ENCODE measurements at regions not wholly inside any gene's neighbourhood (a gene's known extent, or its start where the extent isn't known, plus 50 kb on each side); places are given as distances from the start of the nearest gene placed in this dataset.
"Not testable (repeated sequence)": the region's sequence is repeated elsewhere in the genome, so short reads cannot be mapped to it uniquely, and the experiment has no call there.

DNA sequence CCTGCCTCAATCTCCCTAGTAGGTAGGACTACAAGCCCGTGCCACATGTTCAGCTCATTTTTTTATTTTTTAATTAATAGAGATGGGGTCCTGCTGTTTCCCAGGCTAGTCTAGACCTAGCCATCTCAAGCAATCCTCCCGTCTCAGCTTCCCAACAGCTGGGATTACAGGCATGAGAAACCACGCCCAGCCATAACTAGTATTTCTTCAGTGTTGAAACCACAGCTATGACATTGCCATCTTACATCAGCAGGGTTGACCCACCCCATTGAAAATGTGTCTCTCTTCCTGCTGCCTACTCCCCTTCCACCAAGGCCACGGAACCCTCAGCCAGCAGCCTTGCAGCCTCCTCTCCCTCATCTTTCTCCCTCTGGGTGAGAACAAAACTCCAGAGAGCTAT lies 62.1 kb upstream of the ZNF746 start:
- WGBS, 2 donors: 60 to 80% methylated on average over 4 of the region's 4 CpGs
- no peak for DNase-seq
- no peak for ATAC-seq (ENCODE audit: insufficient read depth, low FRiP score)

DNA sequence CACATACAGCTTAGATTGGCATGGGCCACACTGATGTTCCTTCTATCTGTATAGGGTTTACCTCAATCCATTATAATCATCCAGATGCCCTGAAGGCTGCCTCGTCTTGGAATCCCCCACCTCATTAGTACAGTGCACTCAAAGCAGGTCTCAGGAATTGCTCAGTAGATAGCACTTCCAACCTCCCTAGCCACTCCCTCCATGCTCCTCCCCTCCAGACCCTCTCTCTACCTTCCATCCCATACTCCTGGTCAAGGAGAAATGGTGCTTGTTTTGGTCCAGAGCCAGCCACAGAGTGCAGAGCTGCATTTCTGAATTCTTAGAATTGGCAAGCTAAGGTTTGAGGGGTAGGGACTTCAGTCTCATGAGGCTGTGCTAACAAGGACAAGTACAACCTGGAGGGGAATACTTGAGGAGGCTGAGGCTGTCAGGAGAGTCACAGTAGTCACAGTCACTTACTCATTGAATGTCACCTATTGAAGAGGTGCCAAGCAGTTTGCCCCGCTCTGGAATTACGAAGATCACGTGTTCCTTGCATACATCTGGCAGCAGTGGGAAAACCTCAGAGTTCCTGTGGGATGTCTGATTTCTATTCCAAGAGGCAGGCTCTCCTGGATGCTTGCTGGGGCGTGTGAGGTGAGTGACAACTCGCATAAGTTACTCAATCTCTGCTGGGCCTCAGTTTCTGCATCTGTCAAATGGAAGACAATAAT lies 60.7 kb upstream of the ZNF746 start:
- Histone ChIP-seq H3K9ac (ENCODE audit: insufficient read depth in 1 of 2, low read length in 2 of 2) (no peak overlapping the region), H3K4me3 (no peak overlapping the region), H3K4me1 (ENCODE audit: control insufficient read depth in 5 of 5, insufficient read depth in 5 of 5, low read length in 5 of 5) (no peaks in the 10 kb centered on the region), H3K27me3 (ENCODE audit: control insufficient read depth in 3 of 3, insufficient read depth in 3 of 3, low read length in 2 of 3) (no peaks in the 10 kb centered on the region), H3K36me3 (ENCODE audit: control insufficient read depth in 4 of 4, insufficient read depth in 4 of 4, low read length in 4 of 4) (peaks cover 6 to 23% (median 13%) of the 10 kb centered on the region in 4 donors), H3K9me3 (ENCODE audit: control insufficient read depth in 4 of 4, insufficient read depth in 3 of 4, low read length in 3 of 4) (no peaks in the 10 kb centered on the region), H3K27ac (ENCODE audit: low read depth in 1 of 2, low read length in 1 of 2) (no peak overlapping the region)
- DNase-seq (peak in 1 of 3 donors; percentile 13), ATAC-seq (ENCODE audit: insufficient read depth, low FRiP score) (peak; percentile 89)
- no peak for TF ChIP-seq CTCF (IDR thresholded peaks at IDR 0.05; ENCODE audit: control extremely low read depth, extremely low read depth)
- 83 to 91% methylated on average over 6 of the region's 6 CpGs for WGBS, 2 donors

More for the DNA sequence above, 62.1 kb upstream of the ZNF746 start:
- H3K9ac ChIP-seq (ENCODE audit: insufficient read depth in 1 of 2, low read length in 2 of 2): no peak overlapping the region
- H3K36me3 ChIP-seq (ENCODE audit: control insufficient read depth in 4 of 4, insufficient read depth in 4 of 4, low read length in 4 of 4): peaks cover 6 to 23% (median 13%) of the 10 kb centered on the region in 4 donors
- no peak overlapping the region for H3K27ac ChIP-seq (ENCODE audit: low read depth in 1 of 2, low read length in 1 of 2)
- TF ChIP-seq CTCF (IDR thresholded peaks at IDR 0.05; ENCODE audit: control extremely low read depth, extremely low read depth): no peak
- peaks cover 0 to 5% (median 0%) of the 10 kb centered on the region in 5 donors for H3K4me1 ChIP-seq (ENCODE audit: control insufficient read depth in 5 of 5, insufficient read depth in 5 of 5, low read length in 5 of 5)
- no peaks in the 10 kb centered on the region for H3K27me3 ChIP-seq (ENCODE audit: control insufficient read depth in 3 of 3, insufficient read depth in 3 of 3, low read length in 2 of 3)
- H3K4me3 ChIP-seq: no peak overlapping the region
- peaks cover 0 to 4% (median 0%) of the 10 kb centered on the region in 4 donors for H3K9me3 ChIP-seq (ENCODE audit: control insufficient read depth in 4 of 4, insufficient read depth in 3 of 4, low read length in 3 of 4)

DNA sequence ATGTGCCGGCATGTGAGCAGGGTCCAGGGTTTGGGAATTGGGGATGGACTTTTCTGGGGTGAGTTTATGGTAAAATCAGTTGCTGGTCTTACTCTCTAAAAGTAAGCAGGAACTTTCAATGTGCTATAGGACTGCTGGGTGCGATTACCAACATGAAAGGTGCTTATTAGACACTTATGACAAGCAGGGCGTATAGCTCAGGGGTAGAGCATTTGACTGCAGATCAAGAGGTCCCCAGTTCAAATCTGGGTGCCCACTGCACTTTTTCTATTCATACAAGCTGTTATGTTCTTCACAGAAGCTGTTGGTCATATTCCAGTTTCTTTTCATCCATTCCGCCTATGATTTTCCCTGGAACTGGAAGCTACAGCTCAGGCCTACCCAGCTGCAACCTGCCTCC lies 58.9 kb upstream of the ZNF746 start:
- not testable (repeated sequence) for ATAC-seq (ENCODE audit: insufficient read depth, low FRiP score); H3K9ac ChIP-seq (ENCODE audit: insufficient read depth in 1 of 2, low read length in 2 of 2); H3K27ac ChIP-seq (ENCODE audit: low read depth in 1 of 2, low read length in 1 of 2); DNase-seq; H3K4me3 ChIP-seq; H3K4me1 ChIP-seq (ENCODE audit: control insufficient read depth in 5 of 5, insufficient read depth in 5 of 5, low read length in 5 of 5); H3K27me3 ChIP-seq (ENCODE audit: control insufficient read depth in 3 of 3, insufficient read depth in 3 of 3, low read length in 2 of 3); H3K9me3 ChIP-seq (ENCODE audit: control insufficient read depth in 4 of 4, insufficient read depth in 3 of 4, low read length in 3 of 4)
- WGBS, 2 donors: 97% methylated on average over 4 of the region's 4 CpGs
- H3K36me3 ChIP-seq (ENCODE audit: control insufficient read depth in 4 of 4, insufficient read depth in 4 of 4, low read length in 4 of 4): peaks cover 8 to 24% (median 19%) of the 10 kb centered on the region in 4 donors

- not testable (repeated sequence) for H3K9me3 ChIP-seq (ENCODE audit: control insufficient read depth in 4 of 4, insufficient read depth in 3 of 4, low read length in 3 of 4); H3K9ac ChIP-seq (ENCODE audit: insufficient read depth in 1 of 2, low read length in 2 of 2); DNase-seq; H3K27ac ChIP-seq (ENCODE audit: low read depth in 1 of 2, low read length in 1 of 2); H3K4me3 ChIP-seq; ATAC-seq (ENCODE audit: insufficient read depth, low FRiP score); H3K27me3 ChIP-seq (ENCODE audit: control insufficient read depth in 3 of 3, insufficient read depth in 3 of 3, low read length in 2 of 3); H3K4me1 ChIP-seq (ENCODE audit: control insufficient read depth in 5 of 5, insufficient read depth in 5 of 5, low read length in 5 of 5)
- peaks cover 16 to 30% (median 25%) of the 10 kb centered on the region in 4 donors for H3K36me3 ChIP-seq (ENCODE audit: control insufficient read depth in 4 of 4, insufficient read depth in 4 of 4, low read length in 4 of 4)
- WGBS, 2 donors: 94 to 96% methylated on average over 21 to 27 of the region's 31 CpGs
Observed at GRCh38 chr7:149554821-149555220, 57.2 kb upstream of the ZNF746 start.

DNA sequence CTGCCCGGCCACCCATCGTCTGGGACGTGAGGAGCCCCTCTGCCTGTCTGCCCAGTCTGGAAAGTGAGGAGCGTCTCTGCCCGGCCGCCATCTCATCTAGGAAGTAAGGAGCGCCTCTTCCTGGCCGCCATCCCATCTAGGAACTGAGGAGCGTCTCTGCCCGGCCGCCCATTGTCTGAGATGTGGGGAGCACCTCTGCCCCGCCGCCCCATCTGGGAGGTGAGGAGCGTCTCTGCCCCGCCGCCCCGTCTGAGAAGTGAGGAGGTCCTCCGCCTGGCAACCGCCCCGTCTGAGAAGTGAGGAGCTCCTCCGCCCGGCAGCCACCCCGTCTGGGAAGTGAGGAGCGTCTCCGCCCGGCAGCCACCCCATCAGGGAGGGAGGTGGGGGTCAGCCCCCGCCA lies 56.4 kb upstream of the ZNF746 start:
- not testable (repeated sequence) for DNase-seq, H3K4me3 ChIP-seq
- H3K36me3 ChIP-seq (ENCODE audit: control insufficient read depth in 4 of 4, insufficient read depth in 4 of 4, low read length in 4 of 4): peaks cover 16 to 36% (median 27%) of the 10 kb centered on the region in 4 donors

More for the DNA sequence above, 56.4 kb upstream of the ZNF746 start:
- H3K9ac ChIP-seq (ENCODE audit: insufficient read depth in 1 of 2, low read length in 2 of 2); ATAC-seq (ENCODE audit: insufficient read depth, low FRiP score); H3K27ac ChIP-seq (ENCODE audit: low read depth in 1 of 2, low read length in 1 of 2); H3K27me3 ChIP-seq (ENCODE audit: control insufficient read depth in 3 of 3, insufficient read depth in 3 of 3, low read length in 2 of 3); H3K9me3 ChIP-seq (ENCODE audit: control insufficient read depth in 4 of 4, insufficient read depth in 3 of 4, low read length in 3 of 4); H3K4me1 ChIP-seq (ENCODE audit: control insufficient read depth in 5 of 5, insufficient read depth in 5 of 5, low read length in 5 of 5): not testable (repeated sequence)
- WGBS, 2 donors: 96 to 97% methylated on average over 27 of the region's 27 CpGs

Data from lung (tissue), 11 donors.